Cardiac muscle cell (in vitro differentiated cells and primary cell): ENCODE measurements at regions not wholly inside any gene's neighbourhood (a gene's known extent, or its start where the extent isn't known, plus 50 kb on each side); places are given as distances from the start of the nearest gene placed in this dataset.
A peak's percentile ranks its signal among the peaks of the same experiment; 100 is the strongest.

ENCODE experiments used
- DNase-seq, 2 donors: peaks; one replicate each; pipeline versions ENCODE4 v3.0.0 to v3.0.0-alpha.2; 2010 to 2017; ENCODE audit warnings: low read depth in 1 of 2, low spot score in 1 of 2
- H3K27ac ChIP-seq: fragments of 200-600 bp; sonication (generic); 2 replicates; pipeline ENCODE4 v1.5.1; 2016
- H3K27me3 ChIP-seq: fragments of 200-600 bp; sonication (generic); 2 replicates; pipeline ENCODE4 v1.6.0; 2016; ENCODE audit warnings: control low read depth
- H3K36me3 ChIP-seq: fragments of 200-600 bp; sonication (generic); 2 replicates; pipeline ENCODE4 v1.5.1; 2016; ENCODE audit warnings: control low read depth
- H3K4me1 ChIP-seq: fragments of 200-600 bp; sonication (generic); 2 replicates; pipeline ENCODE4 v1.8.1; 2017; ENCODE audit warnings: low read depth, mild to moderate bottlenecking, mixed run types
- H3K4me3 ChIP-seq: fragments of 200-600 bp; sonication (generic); 2 replicates; pipeline ENCODE4 v1.5.1; 2016; ENCODE audit warnings: mild to moderate bottlenecking
- H3K9me3 ChIP-seq: fragments of 200-600 bp; sonication (generic); 2 replicates; pipeline ENCODE4 v1.5.1; 2017; ENCODE audit warnings: low read depth, mild to moderate bottlenecking, control low read depth
- CTCF ChIP-seq: IDR thresholded peaks from 2 replicates; pipeline ENCODE4 v1.5.1; 2012; ENCODE audit warnings: low read depth, mild to moderate bottlenecking, low read length

- Histone ChIP-seq H3K36me3 (no peaks in the 10 kb centered on the region), H3K27ac (no peak overlapping the region), H3K4me3 (no peak overlapping the region), H3K4me1 (peaks cover 12% of the 10 kb centered on the region), H3K27me3 (peaks cover 6% of the 10 kb centered on the region), H3K9me3 (no peaks in the 10 kb centered on the region)
- peak in 1 of 2 donors; percentile 29 for DNase-seq
- TF ChIP-seq CTCF: no peak
Measured at GRCh38 chr10:3723766-3724165, 61.2 kb downstream of the KLF6 start.

GRCh38 chr10:3720228-3721019, 64.6 kb downstream of the KLF6 start:
- Histone ChIP-seq H3K4me1 (peaks cover 16% of the 10 kb centered on the region), H3K9me3 (no peaks in the 10 kb centered on the region), H3K27me3 (no peaks in the 10 kb centered on the region), H3K36me3 (no peaks in the 10 kb centered on the region), H3K4me3 (no peak overlapping the region), H3K27ac (no peak overlapping the region)
- no peak for TF ChIP-seq CTCF
- peak in 1 of 2 donors; percentile 98 for DNase-seq

- Histone ChIP-seq H3K27ac (no peak overlapping the region), H3K4me3 (no peak overlapping the region), H3K9me3 (no peaks in the 10 kb centered on the region), H3K4me1 (peaks cover 16% of the 10 kb centered on the region), H3K27me3 (no peaks in the 10 kb centered on the region), H3K36me3 (no peaks in the 10 kb centered on the region)
- DNase-seq: no peak
- no peak for TF ChIP-seq CTCF
Measured at GRCh38 chr10:3719024-3719843, 65.8 kb downstream of the KLF6 start.

GRCh38 chr10:3716093-3716492, 68.9 kb downstream of the KLF6 start:
- no peak for TF ChIP-seq CTCF
- Histone ChIP-seq H3K4me3 (no peak overlapping the region), H3K36me3 (no peaks in the 10 kb centered on the region), H3K4me1 (peaks cover 9% of the 10 kb centered on the region), H3K27me3 (no peaks in the 10 kb centered on the region), H3K27ac (no peak overlapping the region), H3K9me3 (no peaks in the 10 kb centered on the region)
- peak in 1 of 2 donors; percentile 42 for DNase-seq

GRCh38 chr10:3714967-3715366, 70.0 kb downstream of the KLF6 start:
- Histone ChIP-seq H3K9me3 (no peaks in the 10 kb centered on the region), H3K27ac (no peak overlapping the region), H3K36me3 (no peaks in the 10 kb centered on the region), H3K4me3 (no peak overlapping the region), H3K27me3 (no peaks in the 10 kb centered on the region), H3K4me1 (peaks cover 8% of the 10 kb centered on the region)
- no peak for TF ChIP-seq CTCF
- DNase-seq: no peak
